HUES48 (cell line): ENCODE measurements at regions not wholly inside any gene's neighbourhood (a gene's known extent, or its start where the extent isn't known, plus 50 kb on each side); places are given as distances from the start of the nearest gene placed in this dataset.

Experiments used
- H3K27ac ChIP-seq: one replicate; pipeline ENCODE4 v1.7.0; 2013; ENCODE audit warnings: low read depth, low read length, inconsistent platforms
- H3K27me3 ChIP-seq: 2 replicates; pipeline ENCODE4 v1.6.1; 2013; ENCODE audit warnings: mild to moderate bottlenecking, low read length; ENCODE audit not compliant: control insufficient read depth, insufficient read depth
- H3K36me3 ChIP-seq: 2 replicates; pipeline ENCODE4 v1.6.1; 2013; ENCODE audit warnings: low read length; ENCODE audit not compliant: control insufficient read depth, insufficient read depth
- H3K4me1 ChIP-seq: 2 replicates; pipeline ENCODE4 v1.6.1; 2013; ENCODE audit warnings: mild to moderate bottlenecking, low read length; ENCODE audit not compliant: control insufficient read depth, insufficient read depth
- H3K4me3 ChIP-seq: 2 replicates; pipeline ENCODE4 v1.5.1; 2013; ENCODE audit warnings: mild to moderate bottlenecking, low read depth, low read length
- H3K9ac ChIP-seq: 2 replicates; pipeline ENCODE4 v1.6.1; 2013; ENCODE audit warnings: mild to moderate bottlenecking, low read depth, low read length, moderate library complexity
- H3K9me3 ChIP-seq: 2 replicates; pipeline ENCODE4 v1.6.1; 2013; ENCODE audit warnings: low read length; ENCODE audit not compliant: control insufficient read depth, insufficient read depth

DNA sequence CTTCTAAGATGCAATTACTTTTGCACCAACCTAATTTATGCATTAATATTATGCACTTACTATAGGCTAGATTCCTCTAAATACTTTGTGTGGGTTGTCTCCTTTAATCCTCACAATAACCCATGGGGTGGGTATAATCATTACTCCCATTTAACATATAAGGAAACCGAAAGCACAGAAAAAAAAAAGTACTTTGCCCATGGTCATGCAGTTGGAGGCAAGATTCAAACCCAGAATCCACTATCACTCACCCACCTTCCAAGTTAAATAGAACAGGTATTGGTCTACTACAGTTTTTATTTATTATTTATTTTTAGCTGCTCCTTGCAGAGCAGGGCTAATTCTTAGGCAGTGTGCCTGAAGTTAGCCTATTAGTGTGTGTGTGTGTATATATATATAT, 76.6 kb upstream of the FZD7 start:
- Histone ChIP-seq H3K27me3 (no peaks in the 10 kb centered on the region), H3K9ac (no peak overlapping the region), H3K27ac (no peak overlapping the region), H3K9me3 (no peaks in the 10 kb centered on the region), H3K4me3 (no peak overlapping the region), H3K4me1 (peaks cover 14% of the 10 kb centered on the region), H3K36me3 (no peaks in the 10 kb centered on the region)

DNA sequence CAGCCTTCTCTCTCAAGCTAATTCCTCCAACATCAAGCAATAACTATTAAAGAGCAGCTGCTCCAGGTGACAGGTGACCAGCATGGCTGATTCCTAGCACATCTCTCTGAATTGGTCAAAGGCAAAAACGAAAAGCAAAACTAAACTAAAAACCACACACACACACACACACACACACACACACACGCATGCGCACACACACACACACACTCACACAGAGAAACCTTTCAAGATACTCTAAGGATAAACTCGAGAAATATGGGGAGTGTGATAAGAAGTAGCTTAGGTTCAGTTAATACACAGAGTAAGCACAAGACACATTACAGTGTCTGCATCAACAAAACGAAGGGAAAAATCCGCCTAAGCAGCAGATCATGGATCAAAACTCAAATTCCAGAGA, 74.5 kb upstream of the FZD7 start:
- H3K36me3 ChIP-seq: no peaks in the 10 kb centered on the region; the same call in 1 of the 2 replicates
- no peaks in the 10 kb centered on the region; the same call in 1 of the 2 replicates for H3K4me1 ChIP-seq
- no peak overlapping the region for H3K9ac ChIP-seq
- H3K27ac ChIP-seq: no peak overlapping the region
- H3K27me3 ChIP-seq: no peaks in the 10 kb centered on the region
- H3K9me3 ChIP-seq: no peaks in the 10 kb centered on the region
- no peak overlapping the region for H3K4me3 ChIP-seq

DNA sequence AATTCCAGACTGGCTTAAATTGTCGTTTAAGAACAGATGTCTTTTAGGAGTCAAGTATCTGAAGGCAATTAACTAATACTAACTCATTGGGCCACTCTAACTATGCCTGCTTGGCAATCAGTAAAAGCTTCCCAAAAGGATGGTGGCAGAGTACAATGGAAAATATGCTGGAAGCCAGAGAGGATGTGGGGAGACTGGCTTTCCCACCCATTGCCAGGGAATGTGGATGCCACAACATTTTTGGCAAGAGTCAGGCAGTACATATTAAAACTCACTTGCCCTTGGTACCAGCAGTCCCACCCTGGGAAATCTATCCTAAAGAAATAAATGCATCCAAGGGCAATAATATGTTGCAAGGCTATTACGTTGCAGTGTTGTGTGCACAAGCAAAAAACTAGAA, 74.0 kb upstream of the FZD7 start:
- Histone ChIP-seq H3K9me3 (no peaks in the 10 kb centered on the region), H3K9ac (no peak overlapping the region), H3K36me3 (peaks cover 2% of the 10 kb centered on the region; the same call in 1 of the 2 replicates), H3K4me3 (no peak overlapping the region), H3K27me3 (no peaks in the 10 kb centered on the region), H3K4me1 (no peaks in the 10 kb centered on the region; the same call in 1 of the 2 replicates), H3K27ac (no peak overlapping the region)

- Histone ChIP-seq H3K27ac (no peak overlapping the region), H3K9me3 (no peaks in the 10 kb centered on the region), H3K9ac (no peak overlapping the region), H3K4me1 (no peaks in the 10 kb centered on the region; the same call in 1 of the 2 replicates), H3K36me3 (peaks cover 8% of the 10 kb centered on the region; the same call in 1 of the 2 replicates), H3K27me3 (no peaks in the 10 kb centered on the region), H3K4me3 (no peak overlapping the region)
Measured at GRCh38 chr2:201960305-201960704, 73.3 kb upstream of the FZD7 start.

DNA sequence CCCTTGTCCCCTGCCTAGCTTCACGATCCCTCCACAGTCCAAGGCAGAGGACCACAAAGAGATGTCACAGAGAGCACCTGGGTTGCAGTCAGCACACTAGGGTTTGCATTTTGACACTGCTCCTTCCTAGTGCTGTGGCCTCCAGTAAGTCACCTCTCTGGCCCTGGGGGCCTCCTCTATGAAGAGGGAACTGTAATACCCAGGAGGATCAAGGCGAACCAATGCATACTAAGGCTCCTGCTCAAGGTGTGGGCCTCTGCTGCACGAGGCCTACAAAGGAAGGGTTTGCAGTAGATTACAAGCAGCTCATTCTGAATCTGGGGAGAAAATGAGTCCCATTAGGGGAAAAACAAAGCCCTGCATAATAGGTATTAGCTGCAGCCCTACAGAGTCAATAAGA, 72.3 kb upstream of the FZD7 start:
- Histone ChIP-seq H3K9ac (no peak overlapping the region), H3K9me3 (no peaks in the 10 kb centered on the region), H3K4me3 (no peak overlapping the region), H3K4me1 (peaks cover under 1% of the 10 kb centered on the region; the same call in 1 of the 2 replicates), H3K36me3 (peaks cover 8% of the 10 kb centered on the region; the same call in 1 of the 2 replicates), H3K27ac (no peak overlapping the region), H3K27me3 (no peaks in the 10 kb centered on the region)

DNA sequence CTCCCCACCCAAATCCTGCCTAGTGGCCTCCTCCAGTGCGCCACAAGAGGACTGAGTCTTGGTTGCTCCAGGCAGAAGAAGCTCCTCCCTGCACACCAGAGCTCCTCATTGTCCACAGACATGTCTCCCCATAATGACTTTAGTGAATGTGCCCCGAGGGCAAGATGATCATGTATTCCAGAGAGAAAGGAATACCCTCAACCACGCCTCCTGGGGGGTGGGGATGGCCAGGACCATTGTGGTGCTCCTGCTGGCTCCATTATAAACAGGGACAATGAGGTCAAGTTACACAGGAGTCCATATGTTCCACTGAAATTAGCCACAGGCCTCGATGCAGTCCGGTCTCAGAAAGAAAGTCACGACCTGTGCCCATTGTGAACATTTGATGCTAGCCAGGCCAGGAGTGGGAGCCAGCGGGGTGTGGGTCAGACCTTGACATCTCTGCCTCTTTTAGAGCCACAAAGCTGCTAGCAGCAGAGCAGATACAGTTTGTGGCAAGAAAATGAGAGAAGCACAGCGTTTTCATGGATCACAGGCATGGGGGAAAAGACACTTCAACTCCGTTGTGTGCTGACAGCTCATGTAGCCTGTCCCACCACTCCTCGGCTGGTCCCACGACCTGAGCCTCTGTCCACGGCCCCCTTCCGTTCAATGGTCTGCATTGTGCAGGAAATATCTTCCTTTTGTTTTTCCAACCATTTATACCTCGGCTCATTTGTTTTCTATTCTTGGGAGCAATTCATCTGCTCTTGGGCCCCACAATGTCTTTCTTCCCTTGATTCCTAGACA, 70.7 kb upstream of the FZD7 start:
- H3K9ac ChIP-seq: no peak overlapping the region
- H3K4me3 ChIP-seq: no peak overlapping the region
- no peak overlapping the region for H3K27ac ChIP-seq

GRCh38 chr2:201964011-201964410, 69.6 kb upstream of the FZD7 start:
- Histone ChIP-seq H3K36me3 (peaks cover 14% of the 10 kb centered on the region; the same call in 1 of the 2 replicates), H3K27ac (no peak overlapping the region), H3K4me3 (no peak overlapping the region), H3K4me1 (peaks cover 3% of the 10 kb centered on the region; the same call in 1 of the 2 replicates), H3K9ac (no peak overlapping the region), H3K27me3 (no peaks in the 10 kb centered on the region), H3K9me3 (no peaks in the 10 kb centered on the region)

More for the DNA sequence above, 70.7 kb upstream of the FZD7 start:
- no peaks in the 10 kb centered on the region for H3K9me3 ChIP-seq
- peaks cover 3% of the 10 kb centered on the region; the same call in 1 of the 2 replicates for H3K4me1 ChIP-seq
- H3K36me3 ChIP-seq: peaks cover 11% of the 10 kb centered on the region; the same call in 1 of the 2 replicates
- no peaks in the 10 kb centered on the region for H3K27me3 ChIP-seq

DNA sequence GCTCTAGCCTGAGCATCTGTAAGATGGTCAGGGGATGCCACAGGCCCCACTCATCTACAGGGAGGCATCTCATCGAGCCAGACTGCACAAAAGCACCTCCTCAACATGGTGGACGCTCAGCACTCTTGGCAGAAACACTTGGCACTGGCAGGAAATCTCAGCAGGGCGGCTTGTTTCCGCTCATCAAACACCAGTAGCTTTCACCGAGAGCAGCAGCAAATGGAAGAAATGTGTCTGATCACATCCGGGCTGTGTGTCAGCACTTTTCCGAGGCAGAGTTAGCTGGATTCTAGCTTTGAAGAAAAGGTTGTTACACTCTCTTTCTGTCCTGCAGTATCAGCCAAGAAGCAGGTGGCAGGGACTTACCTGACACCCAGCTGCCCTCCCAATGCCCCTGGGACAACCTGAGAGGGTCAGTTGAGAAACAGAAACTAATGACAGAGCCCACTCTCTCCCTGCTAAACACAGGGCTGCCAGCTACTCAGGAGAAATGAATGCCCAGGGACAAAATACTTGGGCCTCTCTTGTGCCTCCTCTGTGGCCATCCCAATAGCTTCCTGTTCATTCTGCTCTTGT, 68.9 kb upstream of the FZD7 start:
- Histone ChIP-seq H3K27me3 (no peaks in the 10 kb centered on the region), H3K36me3 (peaks cover 19% of the 10 kb centered on the region; the same call in 1 of the 2 replicates), H3K9me3 (no peaks in the 10 kb centered on the region), H3K27ac (no peak overlapping the region), H3K4me3 (no peak overlapping the region), H3K9ac (no peak overlapping the region), H3K4me1 (peaks cover 4% of the 10 kb centered on the region)

DNA sequence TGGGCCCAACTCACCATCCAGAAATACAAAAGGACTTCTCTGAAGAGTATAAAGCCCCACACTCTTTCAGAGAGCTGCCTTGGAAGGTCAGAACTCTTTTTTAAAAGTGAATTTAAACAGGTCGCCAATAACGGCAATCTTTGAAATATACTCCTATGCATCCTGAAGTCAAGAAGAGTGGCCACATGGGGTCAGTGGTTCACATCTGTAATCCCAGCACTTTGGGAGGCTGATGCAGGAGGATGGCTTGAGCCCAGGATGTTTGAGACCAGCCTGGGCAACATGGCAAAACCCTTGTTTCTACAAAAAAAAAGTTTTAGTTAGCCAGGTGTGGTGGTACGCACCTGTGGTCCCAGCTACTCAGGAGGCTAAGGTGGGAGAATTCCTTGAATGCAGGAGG, 68.1 kb upstream of the FZD7 start:
- H3K4me3 ChIP-seq: no peak overlapping the region
- H3K4me1 ChIP-seq: peaks cover 8% of the 10 kb centered on the region
- H3K9ac ChIP-seq: no peak overlapping the region
- peaks cover 28% of the 10 kb centered on the region; the same call in 1 of the 2 replicates for H3K36me3 ChIP-seq
- no peaks in the 10 kb centered on the region for H3K27me3 ChIP-seq
- H3K27ac ChIP-seq: no peak overlapping the region
- no peaks in the 10 kb centered on the region for H3K9me3 ChIP-seq

DNA sequence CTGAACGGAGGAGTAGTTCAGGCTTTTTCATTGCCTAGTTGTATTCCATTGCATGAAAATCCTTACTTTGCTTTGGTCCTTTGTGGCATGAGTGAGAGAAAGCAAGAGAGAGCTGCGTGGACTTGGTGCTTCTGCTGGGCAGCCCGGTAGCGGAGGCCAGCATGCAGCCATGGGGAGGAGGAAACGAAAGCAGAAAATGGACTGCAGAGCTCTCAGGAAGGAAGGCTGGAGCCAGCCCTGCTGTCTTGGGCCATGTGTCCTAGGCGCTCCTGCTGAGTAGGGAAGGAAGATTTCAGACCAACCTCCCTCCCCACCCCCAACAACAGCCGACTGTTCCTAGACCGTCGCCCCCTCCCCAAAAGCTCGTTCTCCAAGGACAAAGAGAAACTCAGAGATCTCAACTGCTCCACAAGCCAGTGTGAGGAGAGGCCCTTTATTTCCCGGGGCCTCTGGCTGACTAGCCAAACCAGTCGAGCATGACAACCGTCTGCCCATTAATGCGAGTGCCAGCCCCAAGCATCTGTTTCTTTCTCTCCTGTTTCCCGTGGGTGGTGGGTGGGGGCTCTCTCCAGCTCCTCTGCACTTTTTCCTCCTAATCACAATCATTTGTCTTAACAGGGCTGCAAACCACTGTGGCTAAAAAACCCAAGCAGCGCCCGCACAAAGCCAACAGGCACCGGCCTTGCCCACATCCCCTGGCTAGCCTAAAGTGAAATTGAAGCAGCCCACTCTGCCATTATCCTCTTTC, 66.8 kb upstream of the FZD7 start:
- Histone ChIP-seq H3K9ac (no peak overlapping the region), H3K4me3 (no peak overlapping the region), H3K9me3 (no peaks in the 10 kb centered on the region), H3K27me3 (no peaks in the 10 kb centered on the region), H3K36me3 (peaks cover 28% of the 10 kb centered on the region; the same call in 1 of the 2 replicates), H3K27ac (peak overlapping the region; percentile 54), H3K4me1 (peaks cover 18% of the 10 kb centered on the region)
